PC-3 (cell line): ENCODE measurements at regions not wholly inside any gene's neighbourhood (a gene's known extent, or its start where the extent isn't known, plus 50 kb on each side); places are given as distances from the start of the nearest gene placed in this dataset.

Source experiments
- CTCF ChIP-seq: fragments of 300-600 bp; sonication (generic); conservative IDR thresholded peaks from 2 replicates; pipeline ENCODE4 v1.5.1; 2017; ENCODE audit warnings: antibody characterized with exemption, low read depth, mild to moderate bottlenecking, low read length
- EZH2phosphoT487 ChIP-seq: fragments of 300-600 bp; sonication (generic); IDR thresholded peaks from 2 replicates; pipeline ENCODE4 v1.6.1; 2018; ENCODE audit warnings: mild to moderate bottlenecking, antibody characterized with exemption, low read length, borderline replicate concordance

- no peak for TF ChIP-seq EZH2phosphoT487
- no peak for TF ChIP-seq CTCF
Observed at GRCh38 chr7:119452401-119452800, 820.6 kb upstream of the KCND2 start.
